Muscle layer of colon (tissue), 2 donors: ENCODE measurements at regions not wholly inside any gene's neighbourhood (a gene's known extent, or its start where the extent isn't known, plus 50 kb on each side); places are given as distances from the start of the nearest gene placed in this dataset.

Source experiments
- H3K27ac ChIP-seq: one replicate; pipeline ENCODE4 v1.7.0; 2013; ENCODE audit warnings: low read depth, mild to moderate bottlenecking, low read length, moderate library complexity
- H3K27me3 ChIP-seq, 2 donors: one replicate each; pipeline ENCODE4 v1.7.0; 2013; ENCODE audit warnings: low read length in 2 of 2, mild to moderate bottlenecking in 2 of 2; ENCODE audit not compliant: insufficient read depth in 2 of 2, control insufficient read depth in 1 of 2
- H3K36me3 ChIP-seq: one replicate; pipeline ENCODE4 v1.7.0; 2013; ENCODE audit warnings: mild to moderate bottlenecking, low read length; ENCODE audit not compliant: insufficient read depth
- H3K4me1 ChIP-seq: one replicate; pipeline ENCODE4 v1.7.0; 2013; ENCODE audit warnings: mild to moderate bottlenecking, low read length; ENCODE audit not compliant: insufficient read depth
- H3K4me3 ChIP-seq, 2 donors: one replicate each; pipeline ENCODE4 v1.7.0; 2013; ENCODE audit warnings: low read length in 2 of 2, low read depth in 1 of 2, mild to moderate bottlenecking in 1 of 2, moderate library complexity in 1 of 2
- H3K9ac ChIP-seq: one replicate; pipeline ENCODE4 v1.7.0; 2013; ENCODE audit warnings: low read length
- H3K9me3 ChIP-seq: one replicate; pipeline ENCODE4 v1.7.0; 2013; ENCODE audit warnings: mild to moderate bottlenecking, low read length
- donor health status: abdominal sarcoma.
- donor health status: Adenocarcinoma of cecum.

DNA sequence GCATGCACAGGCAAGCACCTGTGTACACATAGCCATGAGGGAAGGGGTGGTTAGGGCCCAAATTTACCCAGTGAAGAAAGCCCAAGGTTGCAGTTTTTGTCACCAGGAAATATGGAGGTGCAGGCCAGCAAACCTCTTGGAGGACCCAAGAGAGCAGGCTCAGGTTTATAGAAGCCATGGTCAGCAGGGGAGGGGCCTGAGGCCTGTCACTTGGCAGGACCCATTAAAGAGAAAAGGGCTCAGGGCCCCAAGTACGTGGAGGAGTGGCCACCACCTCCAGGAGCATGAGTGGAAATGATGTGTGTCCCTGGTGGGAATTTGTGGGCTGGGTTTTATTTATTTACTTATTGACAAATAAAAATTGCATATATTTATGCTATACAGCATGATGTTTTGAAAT lies 192.9 kb downstream of the HAUS1 start:
- Histone ChIP-seq H3K36me3 (no peaks in the 10 kb centered on the region), H3K27ac (no peak overlapping the region), H3K9ac (no peak overlapping the region), H3K4me3 (no peak overlapping the region), H3K9me3 (no peaks in the 10 kb centered on the region), H3K4me1 (no peaks in the 10 kb centered on the region), H3K27me3 (no peaks in the 10 kb centered on the region)

DNA sequence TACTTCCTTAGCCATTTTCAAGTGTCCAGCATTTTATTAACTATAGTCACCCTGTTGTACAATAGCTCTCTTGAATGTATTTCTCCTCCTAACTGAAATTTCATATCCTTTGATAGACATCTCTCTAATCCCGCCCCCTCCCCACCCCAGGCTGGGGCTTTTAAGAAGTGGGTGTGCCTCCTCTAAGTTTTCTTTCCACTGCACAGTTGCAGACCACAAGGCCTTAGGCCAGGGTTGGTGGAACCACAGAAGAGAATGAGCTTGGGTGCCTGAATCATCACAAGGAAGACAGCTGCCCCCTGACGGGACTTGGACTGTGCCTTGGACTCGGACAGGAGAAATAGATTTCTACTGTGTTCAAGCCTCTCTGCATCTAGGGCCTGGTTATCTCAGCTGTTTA lies 193.4 kb downstream of the HAUS1 start:
- H3K9ac ChIP-seq = no peak overlapping the region
- no peaks in the 10 kb centered on the region for H3K36me3 ChIP-seq
- no peaks in the 10 kb centered on the region for H3K9me3 ChIP-seq
- H3K4me3 ChIP-seq = no peak overlapping the region
- no peaks in the 10 kb centered on the region for H3K4me1 ChIP-seq
- no peak overlapping the region for H3K27ac ChIP-seq
- H3K27me3 ChIP-seq = no peaks in the 10 kb centered on the region

DNA sequence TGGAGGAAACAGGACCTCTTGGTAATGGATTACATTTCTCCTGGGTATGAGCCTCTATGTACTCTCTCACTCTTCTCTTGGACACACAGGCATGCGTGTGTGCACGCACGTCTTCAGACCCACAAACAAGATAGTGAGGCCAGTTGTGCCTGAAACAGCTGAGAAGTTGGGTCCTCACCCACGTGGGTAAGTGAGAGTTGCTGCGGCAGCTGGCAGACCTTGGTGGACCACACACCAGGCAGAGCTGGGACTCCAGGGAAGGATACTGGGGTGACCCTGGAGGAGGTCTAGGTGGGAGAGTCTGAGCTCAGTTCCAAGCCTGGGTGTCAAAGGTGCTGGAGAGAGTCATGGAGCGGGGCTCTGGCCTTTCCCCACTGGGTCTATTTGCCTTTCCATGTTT lies 194.3 kb downstream of the HAUS1 start:
- Histone ChIP-seq H3K27ac (no peak overlapping the region), H3K4me1 (no peaks in the 10 kb centered on the region), H3K36me3 (no peaks in the 10 kb centered on the region), H3K9me3 (no peaks in the 10 kb centered on the region), H3K27me3 (no peaks in the 10 kb centered on the region), H3K9ac (no peak overlapping the region), H3K4me3 (no peak overlapping the region)

DNA sequence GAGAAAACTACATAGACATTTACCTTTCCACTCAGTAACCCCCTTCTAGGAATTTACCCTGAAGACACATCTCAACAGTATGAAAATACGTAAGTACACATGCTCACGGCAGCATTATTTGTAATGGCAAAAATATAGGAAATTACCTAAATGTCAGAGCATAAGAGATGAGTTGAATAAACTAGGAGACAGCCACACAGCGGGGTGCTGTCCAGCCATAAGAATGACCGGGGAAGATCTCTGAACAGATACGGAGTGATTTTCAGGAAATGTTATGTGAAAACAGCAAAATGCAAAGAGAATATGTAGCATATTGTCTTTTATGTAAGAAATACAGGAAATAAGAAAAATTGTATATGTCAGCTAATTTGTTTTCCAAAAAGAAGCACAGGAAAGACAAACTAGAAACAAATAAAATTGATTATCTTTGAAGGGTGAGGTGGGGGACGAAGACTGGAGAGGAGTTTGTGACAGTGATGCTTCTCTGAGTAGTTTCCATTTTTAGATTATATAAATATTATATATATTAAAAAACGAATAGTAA lies 195.4 kb downstream of the HAUS1 start:
- no peak overlapping the region for H3K4me3 ChIP-seq
- H3K9ac ChIP-seq = no peak overlapping the region
- H3K27me3 ChIP-seq = no peaks in the 10 kb centered on the region
- no peaks in the 10 kb centered on the region for H3K4me1 ChIP-seq
- no peak overlapping the region for H3K27ac ChIP-seq
- H3K9me3 ChIP-seq = no peaks in the 10 kb centered on the region
- no peaks in the 10 kb centered on the region for H3K36me3 ChIP-seq

DNA sequence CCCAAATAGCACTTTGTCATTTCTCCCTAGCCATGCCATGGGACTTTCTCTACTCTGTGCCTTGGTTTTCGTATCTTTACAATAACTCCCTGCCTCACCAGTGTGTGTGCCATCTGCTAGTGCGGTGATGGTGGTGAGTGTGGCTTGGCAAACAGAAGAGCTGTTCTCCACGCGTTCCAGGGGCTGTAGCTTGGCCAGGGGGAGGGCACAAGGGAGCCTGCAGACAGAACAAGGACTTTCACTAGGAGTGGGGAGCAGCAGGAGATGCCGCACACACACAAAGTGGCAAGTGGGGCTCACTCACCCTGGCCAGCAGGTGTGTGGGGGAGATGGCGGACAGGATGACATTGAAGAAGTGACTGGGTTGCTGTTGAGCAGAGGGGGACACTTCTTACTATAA lies 196.9 kb downstream of the HAUS1 start:
- Histone ChIP-seq H3K9me3 (no peaks in the 10 kb centered on the region), H3K27ac (no peak overlapping the region), H3K4me3 (no peak overlapping the region), H3K36me3 (no peaks in the 10 kb centered on the region), H3K27me3 (no peaks in the 10 kb centered on the region), H3K4me1 (no peaks in the 10 kb centered on the region), H3K9ac (no peak overlapping the region)

DNA sequence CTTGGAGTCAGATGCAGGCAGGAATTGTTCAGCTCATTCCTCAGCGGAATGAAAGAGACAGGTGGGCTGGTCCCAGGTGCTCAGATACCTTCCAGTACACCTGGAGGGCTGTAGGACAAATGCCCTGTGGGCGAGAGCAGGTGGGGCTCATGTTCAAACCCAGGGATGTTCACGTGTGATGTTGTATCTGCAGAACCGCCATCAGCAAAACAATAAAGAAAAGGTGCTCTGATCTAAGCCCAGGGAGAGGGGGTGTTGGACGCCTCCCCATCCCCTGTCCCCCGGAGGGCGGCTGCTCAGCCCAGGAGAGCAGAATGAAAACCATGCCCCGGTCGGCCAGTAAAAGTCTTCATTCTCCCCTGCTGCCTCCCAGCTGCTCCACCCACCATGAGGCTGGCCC lies 197.4 kb downstream of the HAUS1 start:
- Histone ChIP-seq H3K4me1 (no peaks in the 10 kb centered on the region), H3K27ac (no peak overlapping the region), H3K36me3 (no peaks in the 10 kb centered on the region), H3K9me3 (no peaks in the 10 kb centered on the region), H3K9ac (no peak overlapping the region), H3K27me3 (no peaks in the 10 kb centered on the region), H3K4me3 (no peak overlapping the region)

DNA sequence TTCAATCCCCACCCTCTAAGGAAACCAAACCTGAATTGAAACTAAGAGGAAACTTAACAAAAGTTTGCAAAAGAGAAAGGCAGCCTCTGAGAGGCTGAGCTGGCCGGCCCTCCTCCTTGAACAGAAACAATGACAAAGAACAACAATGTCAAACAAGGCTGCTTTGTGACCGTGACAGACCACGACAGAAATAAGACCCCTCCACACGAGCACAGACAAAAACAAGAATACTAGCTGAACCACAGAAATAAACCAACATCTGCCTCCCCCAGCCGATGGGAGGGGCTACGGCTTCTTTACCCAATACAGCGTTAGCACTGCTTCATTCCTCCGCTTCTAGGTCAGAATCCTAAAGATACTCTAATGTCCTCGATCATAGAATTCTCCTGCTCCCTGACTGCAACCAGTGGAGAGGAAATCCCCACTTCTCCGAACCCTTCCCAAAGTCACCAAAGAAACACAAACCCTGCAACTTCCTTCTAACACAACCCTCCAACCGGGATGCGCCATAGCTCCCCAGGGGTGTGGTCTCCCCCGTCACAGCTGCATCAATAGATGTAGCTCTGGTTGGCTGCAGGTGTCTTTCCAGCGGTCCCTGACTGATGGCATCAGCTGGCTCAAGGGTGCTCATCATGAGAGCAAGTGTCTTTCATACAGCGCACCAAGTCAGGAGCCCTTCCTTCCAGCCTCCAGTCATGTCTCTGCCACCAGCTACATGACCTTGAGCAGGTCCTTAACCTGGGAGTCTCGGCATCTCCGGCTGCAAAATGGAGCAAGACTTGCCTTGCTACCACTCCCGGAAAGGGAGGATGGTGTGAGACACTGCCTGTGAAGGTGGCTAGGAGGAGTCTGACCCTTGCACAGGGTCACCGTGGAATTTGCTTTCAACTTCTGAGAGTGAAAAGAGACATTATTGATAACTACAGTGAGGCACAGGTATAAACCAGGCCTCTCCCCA lies 198.6 kb downstream of the HAUS1 start:
- H3K9ac ChIP-seq = no peak overlapping the region
- no peaks in the 10 kb centered on the region for H3K27me3 ChIP-seq
- H3K36me3 ChIP-seq = no peaks in the 10 kb centered on the region
- H3K4me3 ChIP-seq = no peak overlapping the region
- no peaks in the 10 kb centered on the region for H3K9me3 ChIP-seq
- H3K27ac ChIP-seq = no peak overlapping the region
- H3K4me1 ChIP-seq = no peaks in the 10 kb centered on the region

DNA sequence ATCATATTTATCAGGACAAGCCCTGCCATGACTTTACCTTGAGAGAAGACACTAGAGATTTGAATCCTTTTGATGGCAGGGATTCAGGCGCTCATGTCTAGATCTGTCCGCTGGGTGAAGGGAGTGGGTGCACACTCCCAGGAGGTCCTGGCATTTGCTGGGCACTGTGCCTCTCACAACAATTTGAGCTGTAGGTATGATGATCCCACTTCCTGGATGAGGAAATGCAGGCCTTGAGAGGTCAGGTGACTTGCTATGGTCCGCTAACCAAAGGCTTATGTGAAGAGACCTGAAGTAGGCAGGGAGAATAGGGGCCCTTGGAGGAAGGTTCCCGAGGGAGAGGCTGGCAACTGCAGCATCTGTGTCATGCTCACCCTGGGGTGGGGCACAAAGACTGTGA lies 206.1 kb downstream of the HAUS1 start:
- Histone ChIP-seq H3K36me3 (no peaks in the 10 kb centered on the region), H3K9me3 (no peaks in the 10 kb centered on the region), H3K4me3 (no peak overlapping the region), H3K27me3 (no peaks in the 10 kb centered on the region), H3K27ac (no peak overlapping the region), H3K4me1 (no peaks in the 10 kb centered on the region), H3K9ac (no peak overlapping the region)

DNA sequence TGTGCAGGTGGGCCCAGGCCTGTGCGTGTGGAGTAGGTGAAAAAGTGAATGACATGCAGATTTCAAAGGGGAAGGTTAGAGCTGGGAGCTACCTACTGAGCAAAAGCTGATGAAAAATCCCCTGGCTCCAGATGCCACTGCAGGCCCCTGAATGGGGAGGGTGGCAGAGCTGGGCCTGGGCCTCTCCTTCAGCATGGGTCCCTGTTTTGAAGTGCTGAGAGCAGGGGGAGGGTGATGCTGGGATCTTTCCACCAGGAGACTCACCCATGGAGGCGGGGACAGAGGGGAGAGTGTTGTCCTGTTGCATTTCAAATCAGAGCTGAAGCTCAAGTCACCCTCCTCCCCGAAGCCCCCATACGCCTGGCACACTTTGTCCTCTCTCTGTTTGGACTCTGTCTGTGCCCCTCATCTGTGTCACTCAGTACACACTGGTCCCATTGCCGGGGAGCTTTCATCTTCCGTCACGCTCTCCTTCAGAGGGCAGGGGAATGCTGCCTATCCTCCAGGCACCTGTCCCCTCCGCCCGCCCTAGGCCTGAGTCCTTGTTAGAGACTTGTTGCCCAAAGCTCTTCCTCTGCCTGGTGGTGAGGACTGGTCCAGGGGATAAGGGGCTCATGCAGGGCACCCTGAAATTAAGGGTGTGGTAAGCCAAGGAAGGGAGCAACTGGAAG lies 206.6 kb downstream of the HAUS1 start:
- Histone ChIP-seq H3K27me3 (no peaks in the 10 kb centered on the region), H3K4me1 (no peaks in the 10 kb centered on the region), H3K36me3 (no peaks in the 10 kb centered on the region), H3K9me3 (no peaks in the 10 kb centered on the region), H3K9ac (no peak overlapping the region), H3K27ac (no peak overlapping the region), H3K4me3 (no peak overlapping the region)

DNA sequence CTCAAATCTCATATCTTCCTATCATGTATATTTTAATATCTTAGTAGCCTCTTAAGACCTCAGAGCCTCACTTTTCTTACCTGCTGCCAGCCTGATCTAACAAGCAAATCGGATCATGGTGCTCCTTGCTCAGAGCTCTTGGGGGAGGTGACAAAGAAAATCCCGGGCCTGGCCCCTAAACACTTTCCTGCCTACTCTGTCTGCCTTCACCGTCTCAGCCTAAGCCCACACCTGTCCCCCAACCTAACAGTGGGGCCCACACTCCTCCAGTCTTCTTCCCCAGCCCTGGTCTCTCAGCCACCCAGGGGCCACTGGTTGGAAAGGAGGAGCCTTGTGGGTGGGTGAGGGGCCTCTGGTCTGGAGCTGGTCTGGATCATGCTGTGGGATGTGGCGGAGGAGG lies 207.3 kb downstream of the HAUS1 start:
- Histone ChIP-seq H3K9me3 (no peaks in the 10 kb centered on the region), H3K4me1 (no peaks in the 10 kb centered on the region), H3K4me3 (no peak overlapping the region), H3K27me3 (no peaks in the 10 kb centered on the region), H3K9ac (no peak overlapping the region), H3K27ac (no peak overlapping the region), H3K36me3 (no peaks in the 10 kb centered on the region)

DNA sequence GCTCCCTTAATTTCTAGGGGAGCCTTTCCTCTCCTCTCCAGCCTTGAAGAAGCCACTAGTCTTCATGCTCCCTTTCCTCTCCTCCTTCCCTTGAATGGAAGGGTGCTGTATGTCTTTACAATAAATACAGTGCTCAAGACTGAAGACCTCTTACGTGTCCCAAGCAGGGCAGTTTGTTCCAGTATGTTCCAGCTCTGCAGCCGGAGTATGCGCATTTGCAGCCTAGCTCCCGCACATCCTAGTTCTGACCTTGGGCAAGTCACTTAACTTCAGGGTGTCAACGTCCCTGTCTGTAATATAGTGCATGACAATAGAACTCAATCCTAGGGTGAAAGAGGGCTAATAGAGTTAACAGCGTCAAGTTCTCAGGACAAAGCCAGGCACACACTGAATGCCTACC lies 208.0 kb downstream of the HAUS1 start:
- Histone ChIP-seq H3K4me1 (no peaks in the 10 kb centered on the region), H3K9ac (no peak overlapping the region), H3K4me3 (no peak overlapping the region), H3K9me3 (no peaks in the 10 kb centered on the region), H3K27ac (no peak overlapping the region), H3K36me3 (no peaks in the 10 kb centered on the region), H3K27me3 (no peaks in the 10 kb centered on the region)
